Kidney epithelial cell (primary cell): ENCODE measurements at regions not wholly inside any gene's neighbourhood (a gene's known extent, or its start where the extent isn't known, plus 50 kb on each side); places are given as distances from the start of the nearest gene placed in this dataset.

Source experiments
- DNase-seq: peaks from one replicate; pipeline ENCODE4 v3.0.0-alpha.2; 2010; ENCODE audit warnings: low read depth
- H3K27me3 ChIP-seq: 2 replicates; pipeline ENCODE4 v1.6.0; 2011; ENCODE audit warnings: low read length; ENCODE audit not compliant: control insufficient read depth, insufficient read depth
- H3K36me3 ChIP-seq: 2 replicates; pipeline ENCODE4 v1.5.1; 2011; ENCODE audit warnings: low read length; ENCODE audit not compliant: control insufficient read depth, insufficient read depth
- H3K4me3 ChIP-seq: 2 replicates; pipeline ENCODE4 v1.5.1; 2011; ENCODE audit warnings: low read depth, mild to moderate bottlenecking, control low read depth, low read length
- CTCF ChIP-seq: IDR thresholded peaks from 2 replicates; pipeline ENCODE4 v1.5.1; 2011; ENCODE audit warnings: mild to moderate bottlenecking, moderate library complexity, low read length, control low read depth, inconsistent platforms; ENCODE audit not compliant: insufficient read depth, poor library complexity, severe bottlenecking

DNA sequence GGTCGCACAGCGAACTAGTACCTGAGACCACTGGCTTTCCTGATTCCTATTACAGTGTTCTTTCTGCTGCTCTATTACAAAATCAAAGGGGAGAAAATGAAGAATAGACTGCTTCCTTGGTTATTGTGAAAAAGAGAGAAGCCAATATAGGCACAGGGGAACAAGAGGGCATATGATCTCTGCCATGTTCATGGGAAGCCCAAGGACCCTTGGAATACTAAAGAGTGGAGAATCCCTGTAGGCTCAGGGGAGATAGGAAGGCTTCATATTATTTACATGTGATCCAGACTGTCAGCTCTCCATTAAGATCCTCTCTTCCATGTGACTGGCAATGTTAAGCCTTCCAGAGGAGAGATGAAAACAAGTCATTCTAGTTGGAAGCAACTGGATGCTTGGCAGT lies 135.7 kb upstream of the MYCN start:
- no peak overlapping the region for H3K4me3 ChIP-seq
- H3K27me3 ChIP-seq, result peaks cover 3% of the 10 kb centered on the region
- no peaks in the 10 kb centered on the region for H3K36me3 ChIP-seq
- no peak for TF ChIP-seq CTCF
- DNase-seq, result no peak

DNA sequence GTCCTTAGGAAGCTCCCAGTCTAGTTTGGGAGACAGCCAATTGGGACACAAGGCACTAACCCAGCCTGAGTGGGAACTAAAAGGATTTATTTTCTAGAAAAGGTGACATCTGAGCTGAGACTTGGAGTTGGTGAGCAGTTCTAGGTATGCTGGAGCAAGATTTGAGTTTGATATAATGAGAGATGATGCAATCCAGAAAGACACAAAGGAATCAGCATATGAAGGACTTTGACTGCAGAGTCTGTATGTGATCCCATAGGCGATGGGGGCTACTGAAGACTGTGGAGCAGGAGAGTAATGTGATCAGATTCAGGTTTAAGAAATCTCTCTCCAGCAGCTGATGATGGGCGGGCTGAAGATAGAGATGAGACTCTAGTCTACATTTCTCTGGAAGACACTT lies 135.1 kb upstream of the MYCN start:
- no peak for DNase-seq
- peaks cover 3% of the 10 kb centered on the region for H3K27me3 ChIP-seq
- no peaks in the 10 kb centered on the region for H3K36me3 ChIP-seq
- TF ChIP-seq CTCF, result no peak
- no peak overlapping the region for H3K4me3 ChIP-seq

DNA sequence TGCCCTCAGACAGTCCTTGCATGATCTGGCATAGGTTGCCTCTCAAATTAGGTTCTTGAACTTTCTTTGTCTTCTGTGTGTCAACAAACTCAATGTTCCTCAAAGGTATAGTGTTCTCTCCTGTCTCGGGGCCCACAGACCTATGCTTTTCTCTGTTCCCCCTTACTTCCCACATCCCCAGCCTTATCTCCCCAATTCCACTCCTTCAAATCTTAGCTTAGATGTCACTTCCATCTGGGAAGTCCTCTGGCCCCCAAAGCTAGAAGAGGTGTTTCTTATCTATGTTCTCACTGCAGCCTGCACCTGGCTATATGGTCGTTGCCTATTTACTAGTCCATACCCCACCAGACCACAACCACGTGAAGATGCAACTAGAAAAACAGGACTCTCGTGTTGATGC lies 134.6 kb upstream of the MYCN start:
- H3K36me3 ChIP-seq, result no peaks in the 10 kb centered on the region
- H3K4me3 ChIP-seq, result no peak overlapping the region
- DNase-seq, result no peak
- no peak for TF ChIP-seq CTCF
- peaks cover 3% of the 10 kb centered on the region for H3K27me3 ChIP-seq

DNA sequence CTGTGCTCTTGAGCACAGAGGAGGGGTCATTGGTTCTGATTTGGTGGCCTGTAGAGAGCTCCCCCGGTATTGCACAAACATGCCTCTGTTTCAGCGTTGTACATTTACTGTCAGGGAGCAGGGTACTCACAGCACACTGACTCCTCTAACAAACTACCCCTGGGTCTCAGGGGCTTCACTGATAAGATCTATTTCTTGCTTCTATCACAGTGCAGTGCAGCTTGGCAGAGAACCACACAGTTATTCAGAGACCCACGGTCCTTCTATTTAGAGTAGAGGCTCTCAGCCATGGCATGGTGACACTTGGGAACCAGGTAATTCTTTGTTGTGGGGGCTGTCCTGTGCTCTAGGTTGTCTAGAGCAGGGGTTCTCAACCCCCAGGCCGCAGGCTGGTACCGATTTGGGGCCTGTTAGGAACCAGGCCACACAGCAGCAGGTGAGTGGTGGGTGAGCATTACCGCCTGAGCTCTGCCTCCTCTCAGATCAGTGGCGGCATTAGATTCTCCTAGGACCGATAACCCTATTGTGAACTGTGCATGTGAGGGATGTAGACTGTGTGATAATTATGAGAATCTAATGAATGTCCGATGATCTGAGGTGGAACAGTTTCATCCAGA lies 133.4 kb upstream of the MYCN start:
- no peak for DNase-seq
- Histone ChIP-seq H3K36me3 (no peaks in the 10 kb centered on the region), H3K4me3 (no peak overlapping the region), H3K27me3 (peaks cover 3% of the 10 kb centered on the region)
- no peak for TF ChIP-seq CTCF

DNA sequence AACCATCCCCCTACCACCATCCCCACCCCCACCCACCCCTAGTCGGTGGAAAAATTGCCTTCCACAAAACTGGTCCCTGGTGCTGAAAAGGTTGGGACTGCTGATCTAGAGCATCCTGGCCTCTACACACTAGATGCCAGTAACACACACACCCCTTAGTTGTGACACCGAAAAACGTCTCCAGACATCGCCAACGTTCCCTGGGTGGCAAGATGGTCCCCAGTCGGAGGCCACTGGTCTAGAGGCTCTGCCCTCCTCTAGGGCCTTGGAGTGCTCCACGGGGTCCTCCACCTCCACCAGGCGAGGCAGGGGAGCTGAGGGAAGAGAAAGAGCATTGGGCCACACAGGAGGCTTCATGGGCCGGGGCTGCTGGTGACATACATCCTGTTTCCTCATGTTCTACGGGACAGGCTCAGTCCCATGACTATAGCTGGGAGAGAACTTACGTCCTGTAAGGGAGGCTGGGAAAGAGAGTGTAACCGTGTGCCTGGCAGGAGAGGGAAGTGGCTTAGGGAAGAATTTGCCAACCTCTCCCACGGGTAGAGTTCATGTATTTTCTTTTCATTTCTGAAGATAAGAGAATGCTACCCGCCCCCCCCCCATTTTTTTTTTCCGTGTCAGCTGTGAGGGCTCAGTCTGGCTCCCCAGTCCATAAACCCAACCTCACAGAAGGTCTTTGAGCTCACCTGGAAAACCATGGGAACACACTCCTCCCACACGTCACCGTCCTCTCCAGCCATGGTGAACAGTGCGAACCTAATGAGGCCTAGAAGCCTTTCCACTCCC lies 132.7 kb upstream of the MYCN start:
- H3K4me3 ChIP-seq, result no peak overlapping the region
- TF ChIP-seq CTCF, result no peak
- peaks cover 3% of the 10 kb centered on the region for H3K27me3 ChIP-seq

More for the DNA sequence above, 132.7 kb upstream of the MYCN start:
- DNase-seq, result no peak
- H3K36me3 ChIP-seq, result no peaks in the 10 kb centered on the region
